Mucosa of rectum (tissue), 2 donors: ENCODE measurements at regions not wholly inside any gene's neighbourhood (a gene's known extent, or its start where the extent isn't known, plus 50 kb on each side); places are given as distances from the start of the nearest gene placed in this dataset.

Source experiments
- H3K27ac ChIP-seq, 2 donors: one replicate each; pipeline ENCODE4 v1.7.0; 2013; ENCODE audit warnings: inconsistent platforms in 2 of 2, low read depth in 2 of 2, low read length in 2 of 2
- H3K27me3 ChIP-seq, 2 donors: one replicate each; pipeline ENCODE4 v1.7.0; 2013; ENCODE audit warnings: low read length in 2 of 2; ENCODE audit not compliant: control insufficient read depth in 2 of 2, insufficient read depth in 2 of 2
- H3K36me3 ChIP-seq, 2 donors: one replicate each; pipeline ENCODE4 v1.7.0; 2013; ENCODE audit warnings: low read length in 2 of 2; ENCODE audit not compliant: control insufficient read depth in 2 of 2, insufficient read depth in 2 of 2
- H3K4me1 ChIP-seq, 2 donors: one replicate each; pipeline ENCODE4 v1.7.0; 2013; ENCODE audit warnings: low read length in 2 of 2, mild to moderate bottlenecking in 1 of 2; ENCODE audit not compliant: control insufficient read depth in 2 of 2, insufficient read depth in 2 of 2
- H3K4me3 ChIP-seq, 2 donors: one replicate each; pipeline ENCODE4 v1.7.0; 2013; ENCODE audit warnings: low read length in 2 of 2
- H3K9ac ChIP-seq, 2 donors: one replicate each; pipeline ENCODE4 v1.7.0; 2013; ENCODE audit warnings: low read length in 2 of 2, low read depth in 1 of 2, mild to moderate bottlenecking in 1 of 2
- H3K9me3 ChIP-seq, 2 donors: one replicate each; pipeline ENCODE4 v1.7.0; 2013; ENCODE audit warnings: low read length in 2 of 2; ENCODE audit not compliant: control insufficient read depth in 2 of 2
- donor health status: healthy.
- donor health status: Normal muscosa, but diverticular disease.

DNA sequence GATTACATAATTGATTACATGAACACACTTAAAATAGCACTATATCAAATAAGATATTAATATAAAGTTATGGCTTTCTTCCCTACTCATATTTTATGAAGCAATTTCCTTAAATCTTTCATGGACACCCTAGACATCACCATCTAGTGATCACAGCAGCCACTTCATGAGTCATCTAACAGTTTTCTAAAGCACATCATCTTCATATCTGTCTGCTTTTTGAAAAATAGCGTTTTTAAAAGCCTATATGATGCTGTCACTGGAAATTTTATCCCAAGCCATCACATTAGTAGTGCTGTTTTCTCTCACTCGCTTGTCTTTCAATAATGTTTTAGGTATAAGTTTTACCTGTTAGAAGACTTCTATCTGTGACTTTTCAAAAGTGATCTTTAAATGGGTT lies 326.1 kb downstream of the SLITRK6 start:
- Histone ChIP-seq H3K4me1 (no peaks in the 10 kb centered on the region), H3K9ac (no peak overlapping the region), H3K4me3 (no peak overlapping the region)

DNA sequence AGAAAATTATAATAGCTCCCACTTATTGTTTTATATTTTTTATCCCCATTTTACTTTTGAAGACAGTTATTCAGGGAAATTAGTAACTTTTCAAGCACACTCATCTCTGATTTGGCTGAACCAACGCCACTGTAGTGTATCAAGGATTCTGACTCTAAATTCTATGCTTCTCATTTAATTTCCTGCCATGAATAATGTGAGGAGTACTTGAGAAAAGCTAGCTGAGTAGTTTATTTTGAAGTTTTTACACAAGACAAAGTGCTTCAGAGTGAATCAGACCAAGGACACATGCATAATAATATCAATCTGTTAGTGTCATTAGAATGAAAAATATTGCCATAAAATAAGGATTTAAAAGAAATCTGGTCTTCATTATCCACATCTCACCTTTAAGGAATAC lies 329.9 kb downstream of the SLITRK6 start:
- Histone ChIP-seq H3K36me3 (no peaks in the 10 kb centered on the region), H3K27me3 (no peaks in the 10 kb centered on the region), H3K4me3 (no peak overlapping the region), H3K9ac (no peak overlapping the region), H3K9me3 (no peaks in the 10 kb centered on the region), H3K4me1 (no peaks in the 10 kb centered on the region), H3K27ac (no peak overlapping the region)

More for the DNA sequence above, 326.1 kb downstream of the SLITRK6 start:
- Histone ChIP-seq H3K9me3 (no peaks in the 10 kb centered on the region), H3K36me3 (no peaks in the 10 kb centered on the region), H3K27me3 (no peaks in the 10 kb centered on the region), H3K27ac (no peak overlapping the region)

DNA sequence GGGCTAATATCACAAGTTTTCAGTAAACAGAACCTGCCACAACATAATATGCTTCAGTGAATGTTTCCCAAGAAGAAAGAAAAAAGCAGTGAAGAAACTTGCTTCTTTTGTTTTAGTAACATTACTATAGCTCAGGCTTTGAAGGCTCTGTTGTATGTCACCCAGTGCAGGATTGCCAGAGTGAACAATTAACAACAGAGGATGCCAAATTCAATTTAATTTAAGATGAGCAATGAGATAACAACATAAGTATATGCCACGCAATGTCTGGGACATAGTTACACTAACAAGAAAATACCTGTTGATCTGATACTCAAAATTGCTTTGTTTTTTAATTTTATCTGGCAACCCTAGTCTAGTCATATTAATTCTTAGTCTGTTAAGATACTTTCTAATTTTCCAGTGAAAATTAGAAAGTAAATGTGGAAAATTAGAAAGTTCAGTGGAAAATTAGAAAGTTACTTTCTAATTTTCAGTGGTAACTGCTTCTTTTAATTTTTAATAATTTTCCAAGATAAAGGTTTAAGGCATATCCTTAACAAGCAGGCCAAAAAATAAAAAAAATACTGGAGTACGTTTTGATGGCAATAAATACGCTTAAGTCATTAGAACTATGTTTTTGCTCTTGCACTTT lies 336.3 kb downstream of the SLITRK6 start:
- Histone ChIP-seq H3K36me3 (no peaks in the 10 kb centered on the region), H3K27ac (no peak overlapping the region), H3K27me3 (no peaks in the 10 kb centered on the region), H3K9ac (no peak overlapping the region), H3K4me3 (no peak overlapping the region), H3K4me1 (no peaks in the 10 kb centered on the region), H3K9me3 (peaks cover 0 to 5% of the 10 kb centered on the region in 2 donors)

DNA sequence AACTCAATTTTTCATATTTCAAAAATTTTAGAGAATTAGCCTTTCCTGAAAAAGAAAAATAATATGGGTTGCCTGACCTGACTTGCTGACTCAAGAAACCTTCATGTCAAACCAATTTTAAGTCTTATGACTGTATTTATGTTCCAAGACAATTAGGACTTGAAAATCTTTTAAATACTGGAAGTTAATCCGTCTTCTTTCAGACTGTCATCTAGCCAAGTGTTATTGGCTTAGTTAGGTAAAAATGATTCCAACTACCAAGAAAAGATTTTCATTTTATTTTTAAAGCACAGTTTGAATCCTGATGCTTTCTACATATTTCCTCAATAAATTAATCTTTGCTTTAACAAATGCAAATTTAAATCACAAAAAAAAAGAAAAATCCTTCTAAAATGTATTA lies 337.6 kb downstream of the SLITRK6 start:
- no peaks in the 10 kb centered on the region for H3K36me3 ChIP-seq
- peaks cover 0 to 5% of the 10 kb centered on the region in 2 donors for H3K9me3 ChIP-seq
- H3K4me3 ChIP-seq, result no peak overlapping the region
- H3K27me3 ChIP-seq, result no peaks in the 10 kb centered on the region
- no peak overlapping the region for H3K9ac ChIP-seq
- H3K4me1 ChIP-seq, result no peaks in the 10 kb centered on the region
- no peak overlapping the region for H3K27ac ChIP-seq

DNA sequence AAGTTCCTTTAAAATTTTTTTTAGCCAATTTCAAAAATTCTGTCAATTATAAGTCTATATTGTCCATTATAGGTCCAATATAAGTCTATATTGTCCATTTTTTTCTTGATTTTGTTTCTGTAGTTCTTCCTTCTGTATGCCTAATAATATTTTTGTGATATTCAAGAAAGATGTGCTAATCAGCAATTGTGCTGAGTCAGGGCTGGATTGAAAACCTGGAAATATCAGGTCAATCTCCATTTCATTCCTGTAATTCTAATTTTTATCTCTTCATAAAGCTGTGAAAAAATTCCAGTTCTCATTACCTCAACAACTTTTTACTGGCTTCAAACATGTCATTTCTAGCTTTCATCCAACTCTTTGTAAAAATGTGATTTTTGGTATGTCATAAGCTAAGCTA lies 353.7 kb downstream of the SLITRK6 start:
- Histone ChIP-seq H3K4me3 (no peak overlapping the region), H3K9ac (no peak overlapping the region), H3K27me3 (no peaks in the 10 kb centered on the region), H3K9me3 (no peaks in the 10 kb centered on the region), H3K36me3 (no peaks in the 10 kb centered on the region), H3K27ac (no peak overlapping the region), H3K4me1 (no peaks in the 10 kb centered on the region)

DNA sequence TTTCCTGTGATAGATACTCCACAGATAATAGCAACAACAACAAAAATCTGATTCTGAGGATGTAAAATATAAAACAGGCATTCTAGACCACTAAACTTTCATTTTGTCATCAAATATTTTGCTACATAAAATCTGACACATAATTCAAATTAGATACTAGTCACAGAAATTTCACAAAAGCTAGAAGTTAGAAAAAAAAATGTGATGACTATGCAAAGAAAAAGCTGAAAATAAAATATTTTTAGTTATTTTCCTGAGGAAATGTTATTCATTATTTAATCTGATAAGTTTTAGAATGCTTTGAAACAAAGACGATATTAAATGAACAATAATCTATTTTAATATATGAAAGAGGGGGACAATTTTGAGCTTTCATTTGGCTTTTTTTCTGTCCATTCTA lies 357.2 kb downstream of the SLITRK6 start:
- H3K9ac ChIP-seq, result no peak overlapping the region
- no peak overlapping the region for H3K4me3 ChIP-seq
- H3K9me3 ChIP-seq, result no peaks in the 10 kb centered on the region
- H3K27ac ChIP-seq, result no peak overlapping the region
- H3K27me3 ChIP-seq, result no peaks in the 10 kb centered on the region
- H3K36me3 ChIP-seq, result no peaks in the 10 kb centered on the region
- H3K4me1 ChIP-seq, result no peaks in the 10 kb centered on the region

DNA sequence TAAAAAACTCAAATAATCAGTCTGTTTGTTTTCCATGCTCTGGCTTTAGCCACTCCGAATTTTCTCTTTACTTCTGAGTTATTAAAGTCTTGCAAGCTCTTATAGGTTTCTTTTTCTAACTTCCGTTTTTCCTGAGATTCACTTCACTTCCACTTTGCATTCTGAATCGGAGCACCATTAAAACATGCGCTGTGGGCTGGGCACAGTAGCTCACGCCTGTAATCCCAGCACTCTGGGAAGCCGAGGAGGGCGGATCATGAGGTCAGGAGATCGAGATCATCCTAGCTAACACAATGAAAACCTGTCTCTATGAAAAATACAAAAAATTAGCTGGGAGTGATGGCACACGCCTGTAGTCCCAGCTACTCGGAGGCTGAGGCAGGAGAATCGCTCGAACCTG lies 357.9 kb downstream of the SLITRK6 start:
- Histone ChIP-seq H3K9ac (no peak overlapping the region), H3K27me3 (no peaks in the 10 kb centered on the region), H3K36me3 (no peaks in the 10 kb centered on the region), H3K4me3 (no peak overlapping the region), H3K4me1 (no peaks in the 10 kb centered on the region), H3K27ac (no peak overlapping the region), H3K9me3 (no peaks in the 10 kb centered on the region)

DNA sequence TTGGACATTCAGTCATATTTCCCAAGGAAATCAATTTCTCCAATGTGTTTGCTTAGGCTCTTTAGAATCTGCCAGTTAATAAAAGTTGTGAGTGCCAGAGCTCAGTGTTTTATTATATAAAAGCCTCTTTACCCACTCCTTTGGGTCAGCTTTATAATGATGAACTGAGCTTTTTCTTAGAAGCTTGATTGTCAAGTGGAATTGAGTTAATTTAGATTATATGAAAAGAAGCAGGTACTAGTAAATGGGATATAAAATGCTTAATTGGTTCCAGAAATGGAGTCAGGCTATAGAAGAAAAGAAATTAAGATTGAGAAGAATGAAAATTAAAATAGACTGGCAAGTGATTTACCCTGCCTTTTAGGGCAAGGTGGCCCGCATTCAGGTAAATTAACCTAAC lies 363.2 kb downstream of the SLITRK6 start:
- no peaks in the 10 kb centered on the region for H3K9me3 ChIP-seq
- H3K9ac ChIP-seq, result no peak overlapping the region
- H3K4me1 ChIP-seq, result no peaks in the 10 kb centered on the region
- no peak overlapping the region for H3K27ac ChIP-seq
- H3K4me3 ChIP-seq, result no peak overlapping the region
- H3K36me3 ChIP-seq, result no peaks in the 10 kb centered on the region
- H3K27me3 ChIP-seq, result no peaks in the 10 kb centered on the region

DNA sequence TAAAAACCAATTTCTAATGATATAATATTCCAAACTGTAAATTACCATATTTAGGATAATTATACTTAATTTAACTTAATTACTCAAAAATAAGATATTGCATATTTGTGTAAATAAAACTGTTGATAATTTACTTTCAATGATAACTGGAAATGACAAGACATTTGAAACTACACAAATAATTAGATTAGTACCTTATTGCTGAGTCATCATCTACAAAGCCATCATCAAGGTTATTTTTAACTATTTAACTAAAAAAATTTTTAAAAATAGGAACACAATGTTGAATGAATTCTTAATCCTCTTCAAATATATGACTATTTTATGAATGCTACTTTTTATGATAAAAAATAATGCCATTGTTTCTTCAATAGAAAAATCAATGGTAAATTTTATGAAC lies 364.3 kb downstream of the SLITRK6 start:
- no peaks in the 10 kb centered on the region for H3K4me1 ChIP-seq
- no peaks in the 10 kb centered on the region for H3K9me3 ChIP-seq
- no peak overlapping the region for H3K27ac ChIP-seq
- no peak overlapping the region for H3K4me3 ChIP-seq
- no peaks in the 10 kb centered on the region for H3K27me3 ChIP-seq
- no peaks in the 10 kb centered on the region for H3K36me3 ChIP-seq
- no peak overlapping the region for H3K9ac ChIP-seq

DNA sequence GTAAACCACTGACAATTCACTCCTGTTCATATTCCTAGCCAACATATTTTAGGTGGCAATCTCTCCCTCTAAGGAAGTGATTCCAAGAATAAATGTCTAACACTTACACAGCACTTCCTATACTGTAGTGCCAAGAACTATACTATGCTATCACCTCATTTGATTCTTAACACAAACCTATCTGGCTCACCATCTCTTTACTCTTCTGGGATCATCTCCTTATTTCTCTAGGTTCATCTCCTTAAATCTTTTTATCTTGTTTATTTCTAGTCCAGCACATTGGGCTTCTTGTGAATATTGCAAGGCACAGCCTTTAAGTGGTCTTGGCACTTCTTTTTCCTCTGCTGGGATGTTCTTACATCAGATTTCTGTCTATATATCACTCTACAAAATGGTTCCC lies 366.3 kb downstream of the SLITRK6 start:
- Histone ChIP-seq H3K36me3 (no peaks in the 10 kb centered on the region), H3K27ac (no peak overlapping the region), H3K9me3 (no peaks in the 10 kb centered on the region), H3K4me1 (no peaks in the 10 kb centered on the region), H3K4me3 (no peak overlapping the region), H3K9ac (no peak overlapping the region), H3K27me3 (no peaks in the 10 kb centered on the region)

DNA sequence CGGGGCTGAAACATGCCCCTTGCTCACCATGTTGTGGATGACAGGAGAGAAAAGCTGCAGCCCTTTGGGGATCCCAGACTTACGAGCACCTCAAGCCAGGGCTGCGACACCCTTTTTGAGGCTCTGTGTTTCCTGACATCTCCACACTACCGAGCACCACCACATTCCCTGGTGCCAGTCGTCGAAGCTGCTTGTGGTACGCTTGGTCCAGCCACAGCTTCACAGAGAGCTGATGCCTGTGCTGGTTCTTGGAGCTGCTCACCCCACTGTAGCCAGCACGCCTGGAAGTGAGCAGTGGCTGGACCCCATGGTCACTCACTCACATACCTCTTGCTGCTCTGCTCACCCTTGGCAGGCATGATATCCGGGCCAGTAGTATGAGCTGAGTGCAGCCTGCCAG lies 367.5 kb downstream of the SLITRK6 start:
- Histone ChIP-seq H3K27ac (no peak overlapping the region), H3K36me3 (no peaks in the 10 kb centered on the region), H3K9ac (no peak overlapping the region), H3K4me1 (no peaks in the 10 kb centered on the region), H3K4me3 (no peak overlapping the region), H3K9me3 (no peaks in the 10 kb centered on the region), H3K27me3 (no peaks in the 10 kb centered on the region)
